GM12872 (cell line): ENCODE measurements at regions not wholly inside any gene's neighbourhood (a gene's known extent, or its start where the extent isn't known, plus 50 kb on each side); places are given as distances from the start of the nearest gene placed in this dataset.

ENCODE experiments used
- CTCF ChIP-seq: IDR thresholded peaks from 3 replicates; pipeline ENCODE4 v1.5.1; 2011; ENCODE audit warnings: low read depth, mild to moderate bottlenecking, low read length, moderate library complexity; ENCODE audit not compliant: insufficient read depth

GRCh38 chr5:103402851-103403250 lies 144.3 kb downstream of the MACIR start:
- TF ChIP-seq CTCF: no peak

GRCh38 chr5:103397739-103398581 lies 139.4 kb downstream of the MACIR start:
- TF ChIP-seq CTCF: no peak

GRCh38 chr5:103394676-103395075 lies 136.1 kb downstream of the MACIR start:
- no peak for TF ChIP-seq CTCF

GRCh38 chr5:103393101-103393754 lies 134.7 kb downstream of the MACIR start:
- no peak for TF ChIP-seq CTCF

- no peak for TF ChIP-seq CTCF
These were observed 133.1 kb downstream of the MACIR start for GRCh38 chr5:103391659-103392058.

GRCh38 chr5:103389846-103390245 lies 131.3 kb downstream of the MACIR start:
- TF ChIP-seq CTCF: no peak

- TF ChIP-seq CTCF: no peak
These were observed 130.8 kb downstream of the MACIR start for GRCh38 chr5:103389357-103389756.
